GM13976 (cell line): ENCODE measurements at regions not wholly inside any gene's neighbourhood (a gene's known extent, or its start where the extent isn't known, plus 50 kb on each side); places are given as distances from the start of the nearest gene placed in this dataset.
"Not testable (repeated sequence)": the region's sequence is repeated elsewhere in the genome, so short reads cannot be mapped to it uniquely, and the experiment has no call there.

Experiments
- DNase-seq: peaks from one replicate; pipeline ENCODE4 v3.0.0; 2012; ENCODE audit warnings: low spot score
- CTCF ChIP-seq: IDR thresholded peaks from 2 replicates; pipeline ENCODE4 v1.5.1; 2012; ENCODE audit warnings: borderline replicate concordance, mild to moderate bottlenecking; ENCODE audit not compliant: insufficient read depth; ENCODE audit errors: extremely low read depth, missing control alignments, control extremely low read depth
- in situ Hi-C: fragments of 300-500 bp; cut with MboI; formaldehyde crosslinking; loops from one replicate; pipeline ENCODE4 v1.12.0; 2022; ENCODE audit warnings: low sequenced_read_pairs, mixed read lengths, inconsistent platforms; ENCODE audit not compliant: unreplicated experiment

GRCh38 chr2:175606010-175606841, 395.8 kb downstream of the LNPK start:
- DNase-seq = no peak
- no peak for TF ChIP-seq CTCF
- in situ Hi-C loops = no loop called here

GRCh38 chr2:175605640-175606009, 396.4 kb downstream of the LNPK start:
- TF ChIP-seq CTCF = no peak
- in situ Hi-C loops = no loop called here
- no peak for DNase-seq

- in situ Hi-C loops = no loop called here
- no peak for TF ChIP-seq CTCF
- DNase-seq = no peak
These were observed 400.1 kb downstream of the LNPK start for GRCh38 chr2:175601969-175602368.

GRCh38 chr2:175599966-175600831, 401.9 kb downstream of the LNPK start:
- DNase-seq = no peak
- in situ Hi-C loops = no loop called here
- no peak for TF ChIP-seq CTCF

- in situ Hi-C loops = no loop called here
- no peak for TF ChIP-seq CTCF
- no peak for DNase-seq
These were observed 404.8 kb downstream of the LNPK start for GRCh38 chr2:175597286-175597685.

- TF ChIP-seq CTCF = no peak
- in situ Hi-C loops = no loop called here
- no peak for DNase-seq
These were observed 406.9 kb downstream of the LNPK start for GRCh38 chr2:175595139-175595538.

GRCh38 chr2:175593686-175594525, 408.2 kb downstream of the LNPK start:
- in situ Hi-C loops, DNase-seq: not testable (repeated sequence)

- in situ Hi-C loops, DNase-seq: not testable (repeated sequence)
These were observed 406.7 kb upstream of the ATP5MC3 start for GRCh38 chr2:175588213-175588612.
